ENCODE measurements at regions not wholly inside any gene's neighbourhood (a gene's known extent, or its start where the extent isn't known, plus 50 kb on each side); places are given as distances from the start of the nearest gene placed in this dataset.

- no peak for TF ChIP-seq CTCF (IDR thresholded peaks at IDR 0.05; ENCODE audit: low read depth, low read length)
- no peak for DNase-seq (ENCODE audit: low read depth in 2 of 2)
- H3K4me3 ChIP-seq (replicated peaks in 1 of 2; ENCODE audit: low read depth in 2 of 2, low read length in 2 of 2): no peak overlapping the region
Measured at GRCh38 chr5:3127423-3127911, 376.0 kb upstream of the IRX2 start.

- TF ChIP-seq CTCF (IDR thresholded peaks at IDR 0.05; ENCODE audit: low read depth, low read length): no peak
- DNase-seq (ENCODE audit: low read depth in 2 of 2): no peak
- H3K4me3 ChIP-seq (replicated peaks in 1 of 2; ENCODE audit: low read depth in 2 of 2, low read length in 2 of 2): no peak overlapping the region
Measured at GRCh38 chr5:3126639-3127038, 375.2 kb upstream of the IRX2 start.

- no peak overlapping the region for H3K4me3 ChIP-seq (replicated peaks in 1 of 2; ENCODE audit: low read depth in 2 of 2, low read length in 2 of 2)
- no peak for TF ChIP-seq CTCF (IDR thresholded peaks at IDR 0.05; ENCODE audit: low read depth, low read length)
- DNase-seq (ENCODE audit: low read depth in 2 of 2): no peak
Measured at GRCh38 chr5:3124410-3124809, 372.9 kb upstream of the IRX2 start.

- no peak for TF ChIP-seq CTCF (IDR thresholded peaks at IDR 0.05; ENCODE audit: low read depth, low read length)
- H3K4me3 ChIP-seq (replicated peaks in 1 of 2; ENCODE audit: low read depth in 2 of 2, low read length in 2 of 2): no peak overlapping the region
- no peak for DNase-seq (ENCODE audit: low read depth in 2 of 2)
Measured at GRCh38 chr5:3123763-3124157, 372.3 kb upstream of the IRX2 start.

- DNase-seq (ENCODE audit: low read depth in 2 of 2): no peak
- TF ChIP-seq CTCF (IDR thresholded peaks at IDR 0.05; ENCODE audit: low read depth, low read length): no peak
- H3K4me3 ChIP-seq (replicated peaks in 1 of 2; ENCODE audit: low read depth in 2 of 2, low read length in 2 of 2): no peak overlapping the region
Measured at GRCh38 chr5:3122985-3123762, 371.7 kb upstream of the IRX2 start.

GRCh38 chr5:3122216-3122615 lies 370.7 kb upstream of the IRX2 start:
- no peak overlapping the region for H3K4me3 ChIP-seq (replicated peaks in 1 of 2; ENCODE audit: low read depth in 2 of 2, low read length in 2 of 2)
- DNase-seq (ENCODE audit: low read depth in 2 of 2): no peak
- TF ChIP-seq CTCF (IDR thresholded peaks at IDR 0.05; ENCODE audit: low read depth, low read length): no peak

- no peak for TF ChIP-seq CTCF (IDR thresholded peaks at IDR 0.05; ENCODE audit: low read depth, low read length)
- no peak for DNase-seq (ENCODE audit: low read depth in 2 of 2)
- H3K4me3 ChIP-seq (replicated peaks in 1 of 2; ENCODE audit: low read depth in 2 of 2, low read length in 2 of 2): no peak overlapping the region
Measured at GRCh38 chr5:3121813-3122212, 370.3 kb upstream of the IRX2 start.

Data from cardiac fibroblast (primary cell).